H1 (cell line): ENCODE measurements at regions not wholly inside any gene's neighbourhood (a gene's known extent, or its start where the extent isn't known, plus 50 kb on each side); places are given as distances from the start of the nearest gene placed in this dataset.

Source experiments
- CTCF ChIA-PET: fragments of 300-600 bp; sonication (Branson Sonifier 250); formaldehyde crosslinking; loops from one replicate; lab custom pipeline; 2021; ENCODE audit not compliant: partially characterized antibody; lab: Charles Lee
- POLR2A ChIA-PET: fragments of 300-600 bp; sonication (Branson Sonifier 250); formaldehyde crosslinking; loops from one replicate; lab custom pipeline; 2021; ENCODE audit warnings: inconsistent platforms; ENCODE audit not compliant: partially characterized antibody; lab: Charles Lee
- DNase-seq, 2 experiments: peaks; one replicate each; pipeline versions ENCODE4 v3.0.0 to v3.0.0-alpha.2; 2010 to 2022; ENCODE audit warnings: low spot score in 2 of 2, low read depth in 1 of 2, mixed read lengths in 1 of 2
- FAIRE-seq: peaks from 2 replicates; lab custom pipeline; 2011; peaks lifted over from hg19 to GRCh38; lab: Jason Lieb, UNC
- H2AFZ ChIP-seq: 2 replicates; pipeline ENCODE4 v1.8.1; 2012; ENCODE audit warnings: low read length, inconsistent platforms
- H2AK5ac ChIP-seq: 2 replicates; pipeline ENCODE4 v1.6.1; 2013; ENCODE audit warnings: low read depth, low read length
- H2BK120ac ChIP-seq: replicated peaks from 2 replicates; pipeline ENCODE3; 2013; ENCODE audit warnings: low read depth, low read length, inconsistent platforms
- H2BK12ac ChIP-seq: 2 replicates; pipeline ENCODE4 v1.6.1; 2013; ENCODE audit warnings: low read depth, low read length
- H2BK15ac ChIP-seq: 2 replicates; pipeline ENCODE4 v1.6.1; 2013; ENCODE audit warnings: low read length
- H2BK20ac ChIP-seq: 2 replicates; pipeline ENCODE4 v1.6.1; 2013; ENCODE audit warnings: low read length
- H2BK5ac ChIP-seq: 2 replicates; pipeline ENCODE4 v1.6.1; 2013; ENCODE audit warnings: low read depth, low read length
- H3K14ac ChIP-seq: 2 replicates; pipeline ENCODE4 v1.6.1; 2013; ENCODE audit warnings: inconsistent platforms; ENCODE audit not compliant: insufficient read length
- H3K18ac ChIP-seq: 2 replicates; pipeline ENCODE4 v1.6.1; 2013; ENCODE audit warnings: low read length; ENCODE audit errors: extremely low read depth
- H3K23ac ChIP-seq: 2 replicates; pipeline ENCODE4 v1.6.1; 2013; ENCODE audit warnings: inconsistent platforms; ENCODE audit not compliant: insufficient read length
- H3K23me2 ChIP-seq: 2 replicates; pipeline ENCODE4 v1.6.1; 2013; ENCODE audit warnings: low read depth, low read length
- H3K27ac ChIP-seq: 2 replicates; pipeline ENCODE4 v1.6.1; 2011; ENCODE audit warnings: low read depth, low read length, inconsistent platforms
- H3K27me3 ChIP-seq, 4 experiments: replicated peaks in 1 of 4; 1 replicate in 1 of 4; 2 replicates in 3 of 4; pipeline versions ENCODE4 v1.6.1 to v1.8.1; 2011 to 2013; ENCODE audit warnings: low read length in 3 of 4, mild to moderate bottlenecking in 3 of 4, inconsistent platforms in 2 of 4, mixed read lengths in 2 of 4, moderate library complexity in 1 of 4; ENCODE audit not compliant: control insufficient read depth in 3 of 4, insufficient read depth in 3 of 4; ENCODE audit errors: extremely low read depth in 1 of 4
- H3K36me3 ChIP-seq, 4 experiments: 2 replicates each; pipeline versions ENCODE4 v1.6.1 to v1.8.1; 2011 to 2013; ENCODE audit warnings: mild to moderate bottlenecking in 4 of 4, low read length in 3 of 4, moderate library complexity in 2 of 4, control low read depth in 1 of 4, inconsistent platforms in 1 of 4; ENCODE audit not compliant: insufficient read depth in 4 of 4, control insufficient read depth in 2 of 4
- H3K4ac ChIP-seq: replicated peaks from 2 replicates; pipeline ENCODE3; 2013; ENCODE audit warnings: low read length, low read depth, mixed read lengths, inconsistent platforms; ENCODE audit not compliant: insufficient read length
- H3K4me1 ChIP-seq, 4 experiments: replicated peaks in 1 of 4; 1 replicate in 1 of 4; 2 replicates in 3 of 4; pipeline versions ENCODE4 v1.6.1 to v1.8.1; 2011 to 2013; ENCODE audit warnings: low read length in 3 of 4, inconsistent platforms in 2 of 4, mixed read lengths in 1 of 4; ENCODE audit not compliant: insufficient read depth in 4 of 4, control insufficient read depth in 3 of 4
- H3K4me2 ChIP-seq, 2 experiments: 2 replicates each; pipeline versions ENCODE4 v1.6.1 to v1.8.1; 2011 to 2013; ENCODE audit warnings: low read depth in 2 of 2, low read length in 2 of 2, control low read depth in 1 of 2, inconsistent platforms in 1 of 2, mild to moderate bottlenecking in 1 of 2; ENCODE audit not compliant: insufficient read depth in 1 of 2
- H3K4me3 ChIP-seq, 4 experiments: fragments of 200-600, 300-600 bp in 1 of 4; sonication (generic), shearing (Covaris generic), sonication (Bioruptor Twin) in 1 of 4; 2 replicates each; pipeline versions ENCODE4 v1.5.1 to v1.8.1; 2011 to 2016; ENCODE audit warnings: low read length in 4 of 4, low read depth in 3 of 4, control low read depth in 2 of 4, inconsistent platforms in 2 of 4, mild to moderate bottlenecking in 2 of 4, mixed read lengths in 1 of 4, moderate library complexity in 1 of 4; ENCODE audit not compliant: insufficient read depth in 2 of 4; ENCODE audit errors: extremely low read depth in 1 of 4
- H3K56ac ChIP-seq: replicated peaks from 2 replicates; pipeline ENCODE3; 2013; ENCODE audit warnings: low read depth, mild to moderate bottlenecking, mixed read lengths, low read length, inconsistent platforms; ENCODE audit not compliant: insufficient read length
- H3K79me1 ChIP-seq: 2 replicates; pipeline ENCODE4 v1.6.1; 2013; ENCODE audit warnings: low read depth, low read length, control low read depth
- H3K79me2 ChIP-seq, 2 experiments: 2 replicates each; pipeline versions ENCODE4 v1.6.1 to v1.8.1; 2012 to 2013; ENCODE audit warnings: low read length in 2 of 2, mild to moderate bottlenecking in 2 of 2, inconsistent platforms in 1 of 2; ENCODE audit not compliant: insufficient read depth in 2 of 2, control insufficient read depth in 1 of 2
- H3K9ac ChIP-seq, 4 experiments: replicated peaks in 1 of 4; 1 replicate in 1 of 4; 2 replicates in 3 of 4; pipeline versions ENCODE4 v1.6.1 to v1.8.1; 2011 to 2013; ENCODE audit warnings: low read depth in 3 of 4, low read length in 3 of 4, control low read depth in 2 of 4, mild to moderate bottlenecking in 2 of 4, moderate library complexity in 2 of 4, inconsistent platforms in 1 of 4; ENCODE audit errors: extremely low read depth in 1 of 4
- H3K9me3 ChIP-seq, 2 experiments: 2 replicates each; pipeline versions ENCODE4 v1.6.1 to v1.8.1; 2012 to 2013; ENCODE audit warnings: mild to moderate bottlenecking in 2 of 2, moderate library complexity in 2 of 2, control low read depth in 1 of 2, inconsistent platforms in 1 of 2, low read depth in 1 of 2, low read length in 1 of 2, mixed read lengths in 1 of 2; ENCODE audit not compliant: insufficient read depth in 2 of 2
- H4K20me1 ChIP-seq, 2 experiments: replicated peaks in 1 of 2; 2 replicates each; pipeline versions ENCODE3 to v1.8.1; 2011 to 2013; ENCODE audit warnings: inconsistent platforms in 2 of 2, low read length in 2 of 2, mild to moderate bottlenecking in 1 of 2; ENCODE audit not compliant: insufficient read depth in 2 of 2, control insufficient read depth in 1 of 2
- H4K5ac ChIP-seq: 2 replicates; pipeline ENCODE4 v1.6.1; 2013; ENCODE audit warnings: low read length, low read depth, mixed read lengths, inconsistent platforms; ENCODE audit not compliant: insufficient read length
- H4K8ac ChIP-seq: 2 replicates; pipeline ENCODE4 v1.8.0; 2013; ENCODE audit warnings: mild to moderate bottlenecking, moderate library complexity, low read length, inconsistent platforms; ENCODE audit not compliant: insufficient read depth; ENCODE audit errors: extremely low read depth
- H4K91ac ChIP-seq: replicated peaks from 2 replicates; pipeline ENCODE3; 2013; ENCODE audit warnings: low read length, mixed read lengths, inconsistent platforms; ENCODE audit not compliant: insufficient read length
- ASH2L ChIP-seq: fragments of 200-600, 300-600 bp; sonication (generic); IDR thresholded peaks from one replicate; pipeline ENCODE4 v1.7.1; 2017; ENCODE audit warnings: low read length
- BACH1 ChIP-seq: IDR thresholded peaks from 2 replicates; pipeline ENCODE4 v1.6.1; 2012; ENCODE audit warnings: low read length, improper control_type of control experiment
- BCL11A ChIP-seq, 2 experiments: IDR thresholded peaks; one replicate each; pipeline ENCODE4 v1.6.1; 2011; ENCODE audit warnings: low read depth in 2 of 2, low read length in 2 of 2, mild to moderate bottlenecking in 2 of 2
- CBX5 ChIP-seq: fragments of 300-800, 300-1000 bp; sonication (generic); IDR thresholded peaks from 2 replicates; pipeline ENCODE4 v1.7.1; 2016; ENCODE audit warnings: antibody characterized with exemption, low read length, low read depth
- CHD2 ChIP-seq: IDR thresholded peaks from 2 replicates; pipeline ENCODE4 v1.6.1; 2012; ENCODE audit warnings: low read length, improper control_type of control experiment
- CREB1 ChIP-seq: IDR thresholded peaks from 2 replicates; pipeline ENCODE4 v1.6.1; 2012; ENCODE audit warnings: inconsistent platforms
- CTBP2 ChIP-seq: IDR thresholded peaks from 2 replicates; pipeline ENCODE4 v1.7.0; 2011; ENCODE audit warnings: borderline replicate concordance, mild to moderate bottlenecking, moderate library complexity, mixed read lengths, low read length; ENCODE audit not compliant: insufficient read depth, insufficient read length
- JUND ChIP-seq: IDR thresholded peaks from 2 replicates; pipeline ENCODE4 v1.6.1; 2011; ENCODE audit warnings: mild to moderate bottlenecking, improper control_type of control experiment, low read length
- NRF1 ChIP-seq: IDR thresholded peaks from 2 replicates; pipeline ENCODE4 v1.6.1; 2011; ENCODE audit warnings: mild to moderate bottlenecking, low read depth, low read length, improper control_type of control experiment
- PHF8 ChIP-seq: fragments of 200-600 bp; sonication (generic); conservative IDR thresholded peaks from 2 replicates; pipeline ENCODE4 v1.7.1; 2012; ENCODE audit warnings: low read depth, mild to moderate bottlenecking, inconsistent platforms, low read length, moderate library complexity
- RAD21 ChIP-seq, 2 experiments: IDR thresholded peaks in 1 of 2; conservative IDR thresholded peaks in 1 of 2; 2 replicates each; pipeline ENCODE4 v1.6.1; 2011; ENCODE audit warnings: low read depth in 2 of 2, low read length in 2 of 2, improper control_type of control experiment in 1 of 2, inconsistent platforms in 1 of 2, mild to moderate bottlenecking in 1 of 2, moderate library complexity in 1 of 2
- RFX5 ChIP-seq: IDR thresholded peaks from 2 replicates; pipeline ENCODE4 v1.6.1; 2011; ENCODE audit warnings: low read depth, low read length, improper control_type of control experiment, borderline replicate concordance
- RNF2 ChIP-seq: fragments of 200-900, 300-1000 bp; sonication (generic); IDR thresholded peaks from 2 replicates; pipeline ENCODE4 v1.7.1; 2016; ENCODE audit warnings: borderline replicate concordance, low read depth, mild to moderate bottlenecking, antibody characterized with exemption, low read length; ENCODE audit not compliant: poor library complexity, severe bottlenecking; ENCODE audit errors: missing control alignments
- SIX5 ChIP-seq: IDR thresholded peaks from 2 replicates; pipeline ENCODE4 v1.6.1; 2011; ENCODE audit warnings: mild to moderate bottlenecking, low read depth, low read length
- SP1 ChIP-seq: IDR thresholded peaks from 2 replicates; pipeline ENCODE4 v1.6.1; 2011; ENCODE audit warnings: low read depth, low read length
- TEAD4 ChIP-seq: IDR thresholded peaks from 2 replicates; pipeline ENCODE4 v1.6.1; 2012; ENCODE audit warnings: low read depth, low read length, inconsistent platforms, mixed read lengths
- WGBS, 2 experiments: shearing (Covaris generic) in 1 of 2; methylation state at CpG; one replicate each; pipeline versions ENCODE4 v1.1.6 to v1.1.7; 2013 to 2015; ENCODE audit warnings: low lambda C conversion rate in 2 of 2, mixed read lengths in 2 of 2, inconsistent platforms in 1 of 2, low coverage in 1 of 2, missing lambda C conversion rate in 1 of 2; ENCODE audit not compliant: insufficient replicate concordance in 2 of 2, insufficient coverage in 1 of 2, insufficient read length in 1 of 2; ENCODE audit errors: extremely low coverage in 1 of 2, missing lambda C conversion rate in 1 of 2; 5-methylcytosine and 5-hydroxymethylcytosine counted together

- Histone ChIP-seq H3K23ac (no peak overlapping the region), H3K27ac (no peak overlapping the region), H3K4me3 (no peak overlapping the region), H3K4ac (no peak overlapping the region), H3K14ac (no peak overlapping the region), H3K9ac (no peak overlapping the region), H3K56ac (no peak overlapping the region), H4K5ac (no peak overlapping the region), H3K9me3 (no peaks in the 10 kb centered on the region), H3K23me2 (no peaks in the 10 kb centered on the region), H2BK20ac (no peak overlapping the region), H3K4me2 (no peak overlapping the region), H3K79me2 (no peaks in the 10 kb centered on the region), H2AFZ (no peak overlapping the region), H3K18ac (no peak overlapping the region), H2BK5ac (no peak overlapping the region), H3K4me1 (no peaks in the 10 kb centered on the region), H3K36me3 (no peaks in the 10 kb centered on the region), H3K79me1 (no peaks in the 10 kb centered on the region), H4K20me1 (no peaks in the 10 kb centered on the region), H2BK12ac (no peak overlapping the region), H3K27me3 (no peaks in the 10 kb centered on the region), H2BK120ac (no peak overlapping the region), H4K91ac (no peak overlapping the region), H4K8ac (no peak overlapping the region), H2AK5ac (no peak overlapping the region), H2BK15ac (no peak overlapping the region)
- WGBS, 2 experiments, result 92% methylated on average over 1 of the region's 1 CpG; no CpG with 5 or more reads in 1 of the 2 experiments
- ChIA-PET CTCF (no interaction called here), POLR2A (no interaction called here)
- no peak for DNase-seq
- no peak for FAIRE-seq
- TF ChIP-seq RAD21 (IDR thresholded peaks at IDR 0.05 in 1 of 2, conservative IDR thresholded peaks at IDR 0.05 in 1 of 2; ENCODE audit: low read depth in 2 of 2, low read length in 2 of 2) (no peak), CTBP2 (no peak), RNF2 (no peak), ASH2L (no peak), CREB1 (no peak), JUND (no peak), SP1 (no peak), BCL11A (IDR thresholded peaks at IDR 0.05; ENCODE audit: low read depth in 2 of 2, low read length in 2 of 2) (no peak), CHD2 (no peak), CBX5 (no peak), TEAD4 (no peak), BACH1 (no peak), SIX5 (no peak), NRF1 (no peak), PHF8 (no peak), RFX5 (no peak)
These were observed 93.9 kb upstream of the GATB start for GRCh38 chr4:151854731-151855130.
